ENCODE measurements at regions not wholly inside any gene's neighbourhood (a gene's known extent, or its start where the extent isn't known, plus 50 kb on each side); places are given as distances from the start of the nearest gene placed in this dataset.

DNA sequence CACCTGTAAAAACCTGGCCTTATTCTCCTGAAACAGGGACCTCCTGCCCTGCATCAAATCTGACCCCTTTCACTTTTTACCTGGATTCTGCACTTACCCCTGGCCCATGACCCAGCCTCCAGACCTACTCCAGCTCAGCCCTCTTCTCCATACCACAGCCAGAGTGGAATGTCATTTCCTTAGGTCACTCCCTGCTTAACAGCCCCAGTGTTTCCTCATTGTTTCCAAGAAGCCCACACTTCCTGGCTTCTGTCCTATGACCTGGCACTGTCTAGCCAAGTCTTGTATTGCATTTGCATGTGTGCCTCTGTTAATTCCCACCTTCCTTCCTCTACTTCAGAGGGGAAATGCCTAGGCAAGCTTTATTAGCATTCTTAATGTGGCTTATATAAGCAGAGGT lies 51.4 kb upstream of the TRIB2 start:
- H3K79me2 ChIP-seq (ENCODE audit: low read length) = no peaks in the 10 kb centered on the region
- no peaks in the 10 kb centered on the region for H3K36me3 ChIP-seq (replicated peaks; ENCODE audit: low read depth, low read length)
- H3K27me3 ChIP-seq (ENCODE audit: low read depth, low read length) = peaks cover 5% of the 10 kb centered on the region; the same call in 1 of the 2 replicates
- H3K4me3 ChIP-seq (ENCODE audit: low read length) = no peak overlapping the region
- no peak for TF ChIP-seq EZH2phosphoT487 (IDR thresholded peaks at IDR 0.05; ENCODE audit: low read depth)
- TF ChIP-seq, protein P1, sequence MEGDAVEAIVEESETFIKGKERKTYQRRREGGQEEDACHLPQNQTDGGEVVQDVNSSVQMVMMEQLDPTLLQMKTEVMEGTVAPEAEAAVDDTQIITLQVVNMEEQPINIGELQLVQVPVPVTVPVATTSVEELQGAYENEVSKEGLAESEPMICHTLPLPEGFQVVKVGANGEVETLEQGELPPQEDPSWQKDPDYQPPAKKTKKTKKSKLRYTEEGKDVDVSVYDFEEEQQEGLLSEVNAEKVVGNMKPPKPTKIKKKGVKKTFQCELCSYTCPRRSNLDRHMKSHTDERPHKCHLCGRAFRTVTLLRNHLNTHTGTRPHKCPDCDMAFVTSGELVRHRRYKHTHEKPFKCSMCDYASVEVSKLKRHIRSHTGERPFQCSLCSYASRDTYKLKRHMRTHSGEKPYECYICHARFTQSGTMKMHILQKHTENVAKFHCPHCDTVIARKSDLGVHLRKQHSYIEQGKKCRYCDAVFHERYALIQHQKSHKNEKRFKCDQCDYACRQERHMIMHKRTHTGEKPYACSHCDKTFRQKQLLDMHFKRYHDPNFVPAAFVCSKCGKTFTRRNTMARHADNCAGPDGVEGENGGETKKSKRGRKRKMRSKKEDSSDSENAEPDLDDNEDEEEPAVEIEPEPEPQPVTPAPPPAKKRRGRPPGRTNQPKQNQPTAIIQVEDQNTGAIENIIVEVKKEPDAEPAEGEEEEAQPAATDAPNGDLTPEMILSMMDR (IDR thresholded peaks at IDR 0.05; ENCODE audit: low read depth, low read length) = no peak
- H3K4me1 ChIP-seq (ENCODE audit: low read length) = no peaks in the 10 kb centered on the region
- H3K4me2 ChIP-seq (ENCODE audit: low read length) = no peak overlapping the region
- H3K9me3 ChIP-seq (ENCODE audit: insufficient read depth, low read length) = peaks cover 8% of the 10 kb centered on the region; the same call in 1 of the 2 replicates
- no peaks in the 10 kb centered on the region for H4K20me1 ChIP-seq (ENCODE audit: insufficient read depth, low read length)
- no peak overlapping the region for H3K9ac ChIP-seq (ENCODE audit: low read length)
- no peak overlapping the region for H2AFZ ChIP-seq (ENCODE audit: low read depth, low read length)
- no peak overlapping the region for H3K27ac ChIP-seq (ENCODE audit: low read length)

DNA sequence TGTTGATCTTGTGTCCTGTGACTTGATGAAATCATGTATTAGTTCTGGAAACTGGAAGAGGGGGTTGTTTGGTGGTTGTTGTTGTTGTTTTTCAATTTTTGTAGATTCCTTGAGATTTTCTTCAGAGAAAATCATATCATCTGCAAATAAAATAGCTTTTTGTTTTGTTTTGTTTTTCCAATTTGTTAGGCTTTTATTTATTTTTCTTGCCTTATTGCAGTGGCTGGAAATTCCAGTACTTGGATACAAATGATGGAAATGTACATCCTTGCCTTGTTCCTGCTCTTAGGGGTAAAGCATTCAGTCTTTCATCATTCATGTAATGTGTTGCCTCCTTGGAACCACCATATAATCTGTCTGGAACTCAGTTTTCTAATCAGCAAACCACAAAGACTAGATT lies 50.3 kb upstream of the TRIB2 start:
- Histone ChIP-seq H3K4me3 (ENCODE audit: low read length) (no peak overlapping the region), H4K20me1 (ENCODE audit: insufficient read depth, low read length) (no peaks in the 10 kb centered on the region), H3K4me1 (ENCODE audit: low read length) (no peaks in the 10 kb centered on the region), H3K79me2 (ENCODE audit: low read length) (no peaks in the 10 kb centered on the region), H3K36me3 (replicated peaks; ENCODE audit: low read depth, low read length) (no peaks in the 10 kb centered on the region), H3K9me3 (ENCODE audit: insufficient read depth, low read length) (peaks cover 8% of the 10 kb centered on the region; the same call in 1 of the 2 replicates), H3K27ac (ENCODE audit: low read length) (no peak overlapping the region), H3K9ac (ENCODE audit: low read length) (no peak overlapping the region), H3K4me2 (ENCODE audit: low read length) (no peak overlapping the region), H3K27me3 (ENCODE audit: low read depth, low read length) (peaks cover 5% of the 10 kb centered on the region; the same call in 1 of the 2 replicates), H2AFZ (ENCODE audit: low read depth, low read length) (no peak overlapping the region)
- TF ChIP-seq, protein P1 (IDR thresholded peaks at IDR 0.05; ENCODE audit: low read depth, low read length) = no peak
- no peak for TF ChIP-seq EZH2phosphoT487 (IDR thresholded peaks at IDR 0.05; ENCODE audit: low read depth)
